ENCODE measurements at regions not wholly inside any gene's neighbourhood (a gene's known extent, or its start where the extent isn't known, plus 50 kb on each side); places are given as distances from the start of the nearest gene placed in this dataset.
A peak's percentile ranks its signal among the peaks of the same experiment; 100 is the strongest.

GRCh38 chr10:6665847-6666246, 85.8 kb upstream of the PRKCQ start:
- H3K4me2 ChIP-seq (ENCODE audit: insufficient read depth, low read length): no peak overlapping the region
- H3K4me3 ChIP-seq: no peak overlapping the region
- H3K9ac ChIP-seq (ENCODE audit: insufficient read depth in 1 of 2, low read depth in 2 of 2, low read length in 2 of 2): no peak overlapping the region
- ChIA-PET POLR2A (no interaction called here), CTCF (ENCODE audit: low intra/inter-chr PET ratio) (interaction anchor here (2.6 kb wide), 1 partner anchor 220 kb away, joined by 11 read pairs; no protein-coding TSS in a partner anchor)
- no peaks in the 10 kb centered on the region for H3K4me1 ChIP-seq (replicated peaks in 1 of 2; ENCODE audit: control insufficient read depth in 2 of 2, insufficient read depth in 2 of 2, low read length in 2 of 2)
- no TSS peak for BruUV-seq (replicated peaks)
- H3K9me3 ChIP-seq (replicated peaks; ENCODE audit: control insufficient read depth, insufficient read depth, low read depth, low read length): no peaks in the 10 kb centered on the region
- in situ Hi-C loops (cut with MboI) (loop anchor here (25.0 kb wide), 1 partner anchor 554 kb away; no protein-coding TSS in a partner anchor), intact Hi-C loops (cut with micrococcal nuclease) (loop anchor here (5.0 kb wide), 1 partner anchor 149 kb away; no protein-coding TSS in a partner anchor)
- H2AFZ ChIP-seq (ENCODE audit: low read depth, low read length): no peak overlapping the region
- FAIRE-seq (no peak), DNase-seq (ENCODE audit: extremely low read depth in 1 of 4, low spot score in 3 of 4) (peak in 1 of 4 experiments; percentile 10), ATAC-seq (0 out of 3 replicates have a peak, but pooled peaks have one; percentile 39)
- no peaks in the 10 kb centered on the region for H4K20me1 ChIP-seq (replicated peaks; ENCODE audit: control insufficient read depth, insufficient read depth, low read length)
- no peak overlapping the region for H3K27ac ChIP-seq (ENCODE audit: extremely low read depth, low read depth, low read length)
- WGBS (ENCODE audit: insufficient coverage, low coverage, missing lambda C conversion rate): 4% methylated on average over 4 of the region's 6 CpGs
- no peak for TF ChIP-seq ZNF75A (CRISPR knock-in tag; IDR thresholded peaks at IDR 0.05)
- no peak for TF ChIP-seq ZNF133 (CRISPR knock-in tag; IDR thresholded peaks at IDR 0.05)
- peak; percentile 69 for TF ChIP-seq GATA2 (CRISPR knock-in tag; IDR thresholded peaks at IDR 0.05)
- no peaks in the 10 kb centered on the region for H3K36me3 ChIP-seq (ENCODE audit: control insufficient read depth, insufficient read depth, low read length)
- H3K27me3 ChIP-seq (ENCODE audit: control insufficient read depth in 2 of 2, insufficient read depth in 2 of 2, low read length in 2 of 2): peaks cover 0 to 4% of the 10 kb centered on the region in 2 experiments; a peak in 3 of 5 replicates
- no peaks in the 10 kb centered on the region for H3K79me2 ChIP-seq (ENCODE audit: control insufficient read depth, insufficient read depth, low read length)
- H3K9me1 ChIP-seq (ENCODE audit: control insufficient read depth, insufficient read depth, low read length): no peaks in the 10 kb centered on the region

DNA sequence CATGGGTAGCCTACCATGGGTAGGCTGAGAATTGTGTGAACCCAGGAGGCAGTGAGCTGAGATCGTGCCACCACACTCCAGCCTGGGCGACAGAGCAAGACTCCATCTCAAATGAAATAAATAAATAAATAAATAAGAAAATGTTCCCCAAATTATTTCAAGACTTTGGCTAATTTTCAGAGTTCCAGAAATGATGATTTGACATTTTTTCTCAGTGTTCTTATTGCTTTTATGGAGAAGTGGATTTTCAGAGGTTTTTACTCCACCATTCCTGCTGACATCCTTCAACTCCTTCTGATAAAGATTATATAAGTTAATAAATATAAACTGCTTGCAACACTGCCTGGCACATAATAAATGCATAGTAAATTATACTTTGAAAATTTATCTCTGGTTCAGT, 80.4 kb upstream of the PRKCQ start:
- WGBS (ENCODE audit: insufficient coverage, low coverage, missing lambda C conversion rate): 0% methylated on average over 2 of the region's 2 CpGs
- no peaks in the 10 kb centered on the region for H3K9me1 ChIP-seq (ENCODE audit: control insufficient read depth, insufficient read depth, low read length)
- H3K27ac ChIP-seq (ENCODE audit: extremely low read depth, low read depth, low read length): no peak overlapping the region
- FAIRE-seq (no peak), ATAC-seq (no peak), DNase-seq (ENCODE audit: extremely low read depth in 1 of 4, low spot score in 3 of 4) (no peak)
- no TSS peak for BruUV-seq (replicated peaks)
- ChIA-PET POLR2A (interaction anchor here (1.3 kb wide), 1 partner anchor 251 kb away, joined by 3 read pairs; no protein-coding TSS in a partner anchor), CTCF (ENCODE audit: low intra/inter-chr PET ratio) (no interaction called here)
- H3K36me3 ChIP-seq (ENCODE audit: control insufficient read depth, insufficient read depth, low read length): no peaks in the 10 kb centered on the region
- no peaks in the 10 kb centered on the region for H3K79me2 ChIP-seq (ENCODE audit: control insufficient read depth, insufficient read depth, low read length)
- H3K4me2 ChIP-seq (ENCODE audit: insufficient read depth, low read length): no peak overlapping the region
- no peak overlapping the region for H3K4me3 ChIP-seq
- in situ Hi-C loops (cut with MboI): loop anchor here (25.0 kb wide), 1 partner anchor 548 kb away; no protein-coding TSS in a partner anchor
- H3K9me3 ChIP-seq (replicated peaks; ENCODE audit: control insufficient read depth, insufficient read depth, low read depth, low read length): no peaks in the 10 kb centered on the region
- H4K20me1 ChIP-seq (replicated peaks; ENCODE audit: control insufficient read depth, insufficient read depth, low read length): no peaks in the 10 kb centered on the region
- no peaks in the 10 kb centered on the region for H3K4me1 ChIP-seq (replicated peaks in 1 of 2; ENCODE audit: control insufficient read depth in 2 of 2, insufficient read depth in 2 of 2, low read length in 2 of 2)
- intact Hi-C loops (cut with micrococcal nuclease): no loop called here
- no peak overlapping the region for H2AFZ ChIP-seq (ENCODE audit: low read depth, low read length)
- peaks cover 2 to 4% of the 10 kb centered on the region in 2 experiments; a peak in 2 of 5 replicates for H3K27me3 ChIP-seq (ENCODE audit: control insufficient read depth in 2 of 2, insufficient read depth in 2 of 2, low read length in 2 of 2)
- H3K9ac ChIP-seq (ENCODE audit: insufficient read depth in 1 of 2, low read depth in 2 of 2, low read length in 2 of 2): no peak overlapping the region
- TF ChIP-seq MAFF (IDR thresholded peaks at IDR 0.05; ENCODE audit: low read length) (peak; percentile 76), MAFG (tag; conservative IDR thresholded peaks at IDR 0.05) (peak; percentile 79), SAFB2 (IDR thresholded peaks at IDR 0.05; ENCODE audit: borderline replicate concordance, low read depth, low read length, severe bottlenecking) (no peak), MAFK (IDR thresholded peaks at IDR 0.05; ENCODE audit: low read length) (peak; percentile 71; the same call in 1 of the 2 replicates), SREBF2 (CRISPR knock-in tag; IDR thresholded peaks at IDR 0.05) (no peak), SMAD2 (IDR thresholded peaks at IDR 0.05; ENCODE audit: low read depth, low read length) (no peak), C11orf30 (IDR thresholded peaks at IDR 0.05; ENCODE audit: low read depth) (peak; percentile 77), ZNF436 (CRISPR knock-in tag; IDR thresholded peaks at IDR 0.05) (no peak), ZNF316 (IDR thresholded peaks at IDR 0.05) (peak; percentile 88), CLOCK (CRISPR knock-in tag; IDR thresholded peaks at IDR 0.05; ENCODE audit: borderline replicate concordance) (no peak), PHB2 (IDR thresholded peaks at IDR 0.05; ENCODE audit: low read depth) (no peak), XRCC4 (IDR thresholded peaks at IDR 0.05; ENCODE audit: extremely low read depth, insufficient read depth, insufficient read length) (no peak)
